Activated T-cell treated with anti-CD3 and anti-CD28 coated beads, Interleukin-2, amount 50 U/mL, for 4 hours (primary cell): ENCODE measurements at regions not wholly inside any gene's neighbourhood (a gene's known extent, or its start where the extent isn't known, plus 50 kb on each side); places are given as distances from the start of the nearest gene placed in this dataset.

ENCODE experiments used
- ATAC-seq, 2 donors: fragments of 200-7000 bp; cut with Tn5 transposase; one replicate each; pipeline ENCODE4 v1.10.0; 2021
- DNase-seq: peaks from one replicate; pipeline ENCODE4 v3.0.0-alpha.2; 2020
- H3K27me3 Mint-ChIP-seq: one replicate; pipeline ENCODE4 v1.8.0; 2021; ENCODE audit warnings: low read depth, mixed read lengths
- H3K36me3 Mint-ChIP-seq: one replicate; pipeline ENCODE4 v1.8.0; 2022; ENCODE audit warnings: mixed read lengths; ENCODE audit not compliant: insufficient read depth
- H3K4me1 Mint-ChIP-seq: one replicate; pipeline ENCODE4 v1.8.0; 2021; ENCODE audit warnings: low read depth, mixed read lengths
- H3K4me3 Mint-ChIP-seq: one replicate; pipeline ENCODE4 v1.8.0; 2021; ENCODE audit warnings: mild to moderate bottlenecking, moderate library complexity, mixed read lengths
- H3K9me3 Mint-ChIP-seq: one replicate; pipeline ENCODE4 v1.8.0; 2021; ENCODE audit warnings: mixed read lengths

DNA sequence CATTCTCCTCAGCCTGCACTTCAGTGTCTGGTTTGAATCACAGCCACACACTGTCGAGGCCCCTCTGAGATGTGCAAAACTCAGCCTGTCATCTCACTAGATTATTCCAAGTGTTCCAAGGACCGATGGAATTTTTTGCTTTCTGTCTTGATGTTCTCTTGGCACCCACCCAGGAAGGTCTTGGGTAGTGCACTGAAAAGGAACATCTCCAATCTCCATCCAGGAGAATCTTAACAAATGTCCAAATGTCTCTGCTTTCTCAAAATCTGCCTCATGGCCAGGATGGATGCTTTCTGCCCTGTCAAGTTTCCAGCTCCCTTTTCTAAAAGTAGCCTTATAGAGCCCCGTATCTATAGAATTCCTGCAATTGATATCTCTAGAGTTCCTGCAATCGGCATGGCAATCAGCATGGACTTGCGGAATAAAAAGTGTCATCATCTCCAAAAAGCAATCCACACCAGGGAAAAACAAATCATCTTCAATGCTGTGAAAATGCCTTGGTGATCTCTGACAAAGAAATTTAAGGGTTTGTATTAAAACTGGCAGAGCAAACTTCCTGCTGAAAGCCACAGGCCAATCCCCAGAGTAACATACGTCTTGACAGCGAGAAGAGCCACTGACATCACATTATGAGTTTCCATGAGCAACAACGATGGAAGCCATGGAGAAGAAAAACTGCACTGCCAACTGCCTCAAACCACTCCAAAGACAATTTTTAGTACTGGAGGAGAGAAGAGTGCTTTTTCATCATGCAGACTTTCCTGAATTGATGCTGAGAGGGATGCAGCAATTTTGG, 215.3 kb upstream of the FAM9B start:
- ATAC-seq, result no peak
- no peaks in the 10 kb centered on the region for H3K27me3 Mint-ChIP-seq
- no peaks in the 10 kb centered on the region for H3K9me3 Mint-ChIP-seq
- no peaks in the 10 kb centered on the region for H3K36me3 Mint-ChIP-seq
- DNase-seq, result no peak
- peaks cover 6% of the 10 kb centered on the region for H3K4me1 Mint-ChIP-seq
- no peak overlapping the region for H3K4me3 Mint-ChIP-seq

DNA sequence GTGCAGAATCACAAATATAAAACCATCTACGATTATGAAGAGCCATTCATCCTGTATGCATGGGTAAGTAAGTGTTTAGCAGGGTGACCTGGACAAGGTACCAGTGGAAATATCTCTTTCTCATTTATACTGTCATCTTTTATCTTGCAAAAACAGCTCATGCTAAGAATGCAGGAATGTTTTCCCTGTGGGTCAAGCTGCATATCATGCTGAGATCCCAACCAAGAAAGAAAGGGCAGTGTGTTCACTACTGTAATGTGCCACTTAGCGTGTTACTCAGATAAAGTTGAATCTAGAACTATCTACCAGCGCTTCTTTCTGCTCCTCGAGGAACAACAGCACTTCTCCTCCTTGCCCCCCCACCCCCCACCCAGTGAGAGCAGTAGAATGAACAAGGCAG, 212.7 kb upstream of the TBL1X start:
- no peaks in the 10 kb centered on the region for H3K36me3 Mint-ChIP-seq
- no peak overlapping the region for H3K4me3 Mint-ChIP-seq
- no peaks in the 10 kb centered on the region for H3K27me3 Mint-ChIP-seq
- DNase-seq (no peak), ATAC-seq (no peak)
- H3K9me3 Mint-ChIP-seq, result no peaks in the 10 kb centered on the region
- H3K4me1 Mint-ChIP-seq, result peaks cover 6% of the 10 kb centered on the region

- Mint-ChIP-seq H3K27me3 (no peaks in the 10 kb centered on the region), H3K4me1 (peaks cover 11% of the 10 kb centered on the region), H3K9me3 (no peaks in the 10 kb centered on the region), H3K36me3 (no peaks in the 10 kb centered on the region), H3K4me3 (no peak overlapping the region)
- DNase-seq, result no peak
- no peak for ATAC-seq
Measured at GRCh38 chrX:9253211-9253610, 211.6 kb upstream of the TBL1X start.

DNA sequence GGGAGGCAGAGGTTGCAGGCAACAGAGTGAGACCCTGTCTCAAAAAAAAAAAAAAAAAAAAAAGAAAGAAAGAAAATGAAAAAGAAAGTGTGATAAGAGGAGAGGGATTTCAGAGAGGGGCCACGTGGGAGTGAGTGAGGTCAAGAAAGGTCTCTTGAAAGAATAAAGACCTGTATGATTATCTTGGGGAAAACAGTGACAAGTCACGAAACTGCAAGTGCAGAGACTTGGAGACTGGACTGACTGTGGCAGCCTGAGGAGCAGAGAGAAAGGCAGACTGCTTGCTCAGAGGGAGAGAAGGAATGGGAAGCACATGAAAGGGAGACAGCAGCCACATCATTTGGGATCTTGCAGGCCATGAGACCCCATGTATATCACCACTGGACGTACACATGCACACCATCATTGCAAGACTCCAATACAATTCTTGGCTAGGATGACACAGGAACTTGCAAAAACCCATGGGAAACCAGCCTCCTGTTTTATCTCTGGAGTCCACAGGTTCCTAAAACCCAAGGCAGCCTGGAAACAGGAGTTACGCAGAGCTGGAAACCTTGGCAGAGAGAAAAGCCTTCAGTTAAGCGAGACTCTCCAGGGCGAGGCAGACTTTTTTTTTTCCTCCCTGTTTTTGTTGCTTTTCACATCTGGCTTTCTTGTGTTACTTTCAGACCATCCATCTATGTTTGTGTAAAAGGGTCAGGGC, 207.0 kb upstream of the TBL1X start:
- H3K27me3 Mint-ChIP-seq, result no peaks in the 10 kb centered on the region
- no peaks in the 10 kb centered on the region for H3K36me3 Mint-ChIP-seq
- H3K4me1 Mint-ChIP-seq, result peaks cover 22% of the 10 kb centered on the region
- no peak overlapping the region for H3K4me3 Mint-ChIP-seq
- no peak for DNase-seq
- H3K9me3 Mint-ChIP-seq, result peaks cover 5% of the 10 kb centered on the region
- ATAC-seq, result peak; percentile 41 to 69

DNA sequence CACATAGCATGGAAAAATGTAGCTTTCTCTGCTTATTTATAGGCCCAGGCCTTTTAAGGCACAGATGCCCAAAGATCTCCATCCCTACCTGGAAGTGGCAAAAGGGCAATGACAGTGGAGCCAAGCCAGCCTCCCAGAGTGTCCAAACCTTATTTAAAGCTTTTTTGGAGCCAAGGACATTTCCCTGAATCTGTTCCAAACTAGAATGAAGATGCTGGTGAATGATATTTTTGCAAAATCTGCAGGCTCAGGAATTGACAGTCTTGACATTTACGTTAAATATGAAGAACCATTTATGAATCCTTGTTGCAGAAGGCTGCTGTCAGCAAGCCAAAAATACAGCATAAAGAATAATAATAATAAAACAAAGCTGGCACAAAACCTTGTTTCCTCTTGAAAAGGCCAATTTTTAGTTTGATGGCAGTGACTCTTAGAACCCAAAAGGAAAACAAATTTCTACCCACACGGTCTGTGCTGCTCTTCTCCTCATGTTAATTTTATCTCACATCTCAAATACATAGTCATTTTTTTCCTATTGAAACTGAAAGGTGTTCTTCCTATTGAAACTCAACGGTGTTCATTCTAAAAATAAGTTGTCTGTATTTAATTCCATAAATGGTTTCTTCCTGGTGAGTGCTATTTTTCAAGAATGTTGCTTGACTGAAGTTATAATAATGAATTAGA, 206.3 kb upstream of the TBL1X start:
- Mint-ChIP-seq H3K4me1 (peaks cover 22% of the 10 kb centered on the region), H3K36me3 (no peaks in the 10 kb centered on the region), H3K9me3 (peaks cover 5% of the 10 kb centered on the region), H3K27me3 (no peaks in the 10 kb centered on the region), H3K4me3 (no peak overlapping the region)
- DNase-seq (no peak), ATAC-seq (peak; percentile 40 to 56)

DNA sequence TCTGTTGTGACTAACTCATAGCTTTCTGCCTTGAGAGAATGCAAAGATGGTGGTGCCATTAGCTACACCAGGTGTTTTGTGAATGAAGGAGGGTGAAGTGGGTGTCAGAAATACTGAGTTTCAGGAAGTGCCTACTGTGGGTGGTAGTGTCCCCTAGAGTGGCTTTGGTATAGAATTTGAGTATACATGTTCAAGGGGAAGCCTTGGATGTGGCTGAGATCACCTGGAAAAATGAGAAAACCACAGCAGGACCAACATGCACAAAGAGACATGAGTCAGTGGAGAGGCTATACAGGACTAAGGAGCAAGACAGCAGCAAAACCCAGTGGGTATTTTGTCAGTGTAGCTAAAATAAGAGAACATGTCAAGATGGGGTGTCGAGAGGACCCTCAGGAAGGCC, 204.3 kb upstream of the TBL1X start:
- Mint-ChIP-seq H3K27me3 (no peaks in the 10 kb centered on the region), H3K36me3 (no peaks in the 10 kb centered on the region), H3K4me3 (no peak overlapping the region), H3K9me3 (peaks cover 5% of the 10 kb centered on the region), H3K4me1 (peaks cover 22% of the 10 kb centered on the region)
- DNase-seq (no peak), ATAC-seq (no peak)

DNA sequence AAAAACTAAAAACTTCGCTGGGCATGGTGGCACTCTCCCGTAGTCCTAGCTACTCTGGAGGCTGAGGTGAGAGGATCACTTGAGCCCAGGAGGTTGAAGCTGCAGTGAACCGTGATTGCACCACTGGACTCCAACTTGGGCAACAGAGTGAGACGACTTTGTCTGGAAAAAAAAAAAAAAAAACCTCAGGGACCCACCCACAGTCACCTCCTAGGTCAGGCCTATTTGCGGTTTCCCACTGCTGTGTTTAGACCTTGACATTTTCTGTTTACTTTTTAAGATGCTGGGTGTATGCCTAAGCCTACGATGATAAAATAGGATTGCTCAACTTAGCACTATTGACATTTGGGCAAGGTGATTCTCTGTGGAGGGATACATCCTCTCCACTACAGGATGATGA, 197.4 kb upstream of the TBL1X start:
- Mint-ChIP-seq H3K9me3 (no peaks in the 10 kb centered on the region), H3K36me3 (no peaks in the 10 kb centered on the region), H3K4me1 (no peaks in the 10 kb centered on the region), H3K4me3 (no peak overlapping the region), H3K27me3 (no peaks in the 10 kb centered on the region)
- DNase-seq (no peak), ATAC-seq (no peak)

GRCh38 chrX:9269134-9269533, 195.7 kb upstream of the TBL1X start:
- H3K36me3 Mint-ChIP-seq, result no peaks in the 10 kb centered on the region
- no peaks in the 10 kb centered on the region for H3K9me3 Mint-ChIP-seq
- H3K27me3 Mint-ChIP-seq, result no peaks in the 10 kb centered on the region
- DNase-seq (no peak), ATAC-seq (no peak)
- no peaks in the 10 kb centered on the region for H3K4me1 Mint-ChIP-seq
- H3K4me3 Mint-ChIP-seq, result no peak overlapping the region

DNA sequence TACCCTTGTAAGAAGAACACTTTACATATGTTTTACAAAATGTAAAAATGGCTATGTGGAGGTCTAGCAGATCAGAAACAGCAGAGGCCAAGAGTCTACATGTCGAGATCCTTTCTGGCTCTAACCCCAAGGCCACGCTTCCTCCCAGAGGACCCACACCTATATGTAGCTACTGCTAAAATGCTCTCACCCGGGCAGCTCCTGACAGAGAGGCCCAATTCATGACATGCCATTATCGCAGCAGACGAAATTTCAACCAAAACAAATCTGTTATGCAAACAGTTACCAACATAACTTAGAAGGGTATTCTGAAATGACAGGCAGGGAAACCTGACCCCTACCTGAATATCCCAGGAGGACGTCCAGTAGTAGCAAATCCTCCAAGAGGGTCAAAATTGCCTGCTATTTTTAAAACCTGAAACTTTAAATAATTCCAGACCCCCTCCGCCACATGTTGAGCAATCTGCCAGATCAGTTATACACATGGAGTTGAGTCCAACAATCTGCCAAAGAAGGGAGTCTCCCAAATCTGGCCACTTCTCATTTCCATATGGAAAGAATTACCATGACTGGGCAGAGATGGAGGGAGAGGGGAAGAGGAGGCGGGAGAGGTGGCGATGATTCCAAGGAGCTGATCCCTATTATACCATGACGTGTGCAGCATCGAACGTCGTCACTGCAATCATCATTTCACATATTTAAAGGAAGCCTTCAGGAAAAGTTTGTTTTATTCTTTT, 192.9 kb upstream of the TBL1X start:
- H3K4me1 Mint-ChIP-seq, result no peaks in the 10 kb centered on the region
- ATAC-seq (no peak), DNase-seq (no peak)
- no peaks in the 10 kb centered on the region for H3K9me3 Mint-ChIP-seq
- no peaks in the 10 kb centered on the region for H3K36me3 Mint-ChIP-seq
- no peaks in the 10 kb centered on the region for H3K27me3 Mint-ChIP-seq
- no peak overlapping the region for H3K4me3 Mint-ChIP-seq

GRCh38 chrX:9273744-9274143, 191.1 kb upstream of the TBL1X start:
- DNase-seq, result no peak
- Mint-ChIP-seq H3K4me3 (no peak overlapping the region), H3K9me3 (no peaks in the 10 kb centered on the region), H3K27me3 (no peaks in the 10 kb centered on the region), H3K36me3 (no peaks in the 10 kb centered on the region), H3K4me1 (peaks cover 3% of the 10 kb centered on the region)
- ATAC-seq, result no peak

- no peak for ATAC-seq
- no peaks in the 10 kb centered on the region for H3K27me3 Mint-ChIP-seq
- H3K9me3 Mint-ChIP-seq, result no peaks in the 10 kb centered on the region
- peak overlapping the region; percentile 19 for H3K4me3 Mint-ChIP-seq
- peaks cover 16% of the 10 kb centered on the region for H3K4me1 Mint-ChIP-seq
- peaks cover 2% of the 10 kb centered on the region for H3K36me3 Mint-ChIP-seq
- DNase-seq, result no peak
Measured at GRCh38 chrX:9278475-9279233, 186.2 kb upstream of the TBL1X start.

GRCh38 chrX:9279234-9279544, 185.7 kb upstream of the TBL1X start:
- DNase-seq (no peak), ATAC-seq (peak; percentile 43 to 51)
- Mint-ChIP-seq H3K4me1 (peaks cover 17% of the 10 kb centered on the region), H3K36me3 (peaks cover 2% of the 10 kb centered on the region), H3K9me3 (no peaks in the 10 kb centered on the region), H3K4me3 (peak overlapping the region; percentile 19), H3K27me3 (no peaks in the 10 kb centered on the region)

DNA sequence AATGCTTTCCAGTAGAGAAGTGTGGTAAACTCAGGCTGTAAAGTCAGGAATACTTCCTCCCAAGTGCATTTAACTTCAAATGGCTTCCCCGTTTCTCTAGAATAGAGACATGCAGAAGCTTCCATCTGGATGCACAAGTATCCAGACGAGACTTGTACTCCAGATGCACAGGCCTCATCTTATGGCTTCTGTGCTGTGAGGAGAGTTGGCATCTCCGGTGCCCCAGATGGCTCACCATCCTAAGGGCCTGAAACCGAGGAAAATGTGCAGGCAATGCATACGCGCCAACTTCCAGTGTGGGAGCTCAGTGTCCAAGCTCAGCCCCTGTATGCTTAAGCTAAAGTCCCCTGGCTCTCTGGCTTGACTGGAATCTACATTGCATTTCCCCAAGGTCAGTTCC, 184.0 kb upstream of the TBL1X start:
- Mint-ChIP-seq H3K27me3 (no peaks in the 10 kb centered on the region), H3K4me1 (peaks cover 28% of the 10 kb centered on the region), H3K9me3 (no peaks in the 10 kb centered on the region), H3K4me3 (no peak overlapping the region), H3K36me3 (peaks cover 2% of the 10 kb centered on the region)
- no peak for DNase-seq
- no peak for ATAC-seq

GRCh38 chrX:9282325-9282724, 182.5 kb upstream of the TBL1X start:
- no peak overlapping the region for H3K4me3 Mint-ChIP-seq
- no peaks in the 10 kb centered on the region for H3K9me3 Mint-ChIP-seq
- ATAC-seq (no peak), DNase-seq (no peak)
- H3K36me3 Mint-ChIP-seq, result peaks cover 2% of the 10 kb centered on the region
- peaks cover 33% of the 10 kb centered on the region for H3K4me1 Mint-ChIP-seq
- H3K27me3 Mint-ChIP-seq, result no peaks in the 10 kb centered on the region
